Endothelial cell of umbilical vein (primary cell): ENCODE measurements at regions not wholly inside any gene's neighbourhood (a gene's known extent, or its start where the extent isn't known, plus 50 kb on each side); places are given as distances from the start of the nearest gene placed in this dataset.

Source experiments
- BruUV-seq: library from RNA; stranded (reverse); fragments of 400-500 nt; replicated peaks from 2 replicates; lab custom pipeline; 2021; lab: Mats Ljungman, UMichigan
- CTCF ChIA-PET: fragments of 300-600, 350-600 bp; sonication (Branson Sonifier 250); formaldehyde crosslinking; loops from one replicate; lab custom pipeline; 2021; ENCODE audit warnings: antibody characterized with exemption, inconsistent platforms; lab: Charles Lee
- POLR2A ChIA-PET: fragments of 300-600, 350-600 bp; sonication (Branson Sonifier 250); formaldehyde crosslinking; loops from one replicate; lab custom pipeline; 2021; ENCODE audit warnings: antibody characterized with exemption, inconsistent platforms; lab: Charles Lee
- DNase-seq: peaks from one replicate; pipeline ENCODE4 v3.0.0-alpha.2; 2011; ENCODE audit warnings: low read depth, low spot score
- FAIRE-seq: peaks from 2 replicates; lab custom pipeline; 2011; peaks lifted over from hg19 to GRCh38; lab: Jason Lieb, UNC
- H2AFZ ChIP-seq: 2 replicates; pipeline ENCODE4 v1.6.0; 2012; ENCODE audit warnings: low read depth, low read length, control low read depth, inconsistent platforms
- H3K27ac ChIP-seq: 2 replicates; pipeline ENCODE4 v1.5.1; 2011; ENCODE audit warnings: low read depth, mild to moderate bottlenecking, control low read depth, low read length, moderate library complexity; ENCODE audit not compliant: insufficient read depth
- H3K27me3 ChIP-seq, 2 experiments: 2 replicates each; pipeline versions ENCODE4 v1.6.0 to v1.6.1; 2011; ENCODE audit warnings: low read length in 2 of 2, mixed read lengths in 1 of 2; ENCODE audit not compliant: control insufficient read depth in 2 of 2, insufficient read depth in 2 of 2
- H3K36me3 ChIP-seq, 2 experiments: 2 replicates in 1 of 2; 3 replicates in 1 of 2; pipeline ENCODE4 v1.5.1; 2011; ENCODE audit warnings: low read length in 2 of 2, mild to moderate bottlenecking in 1 of 2, moderate library complexity in 1 of 2; ENCODE audit not compliant: control insufficient read depth in 2 of 2, insufficient read depth in 2 of 2; ENCODE audit errors: extremely low read depth in 1 of 2
- H3K4me1 ChIP-seq: 3 replicates; pipeline ENCODE4 v1.5.1; 2011; ENCODE audit warnings: mild to moderate bottlenecking, low read length; ENCODE audit not compliant: control insufficient read depth, insufficient read depth; ENCODE audit errors: extremely low read depth
- H3K4me2 ChIP-seq: 2 replicates; pipeline ENCODE4 v1.6.1; 2011; ENCODE audit warnings: low read length, control low read depth, mixed read lengths; ENCODE audit not compliant: insufficient read depth
- H3K4me3 ChIP-seq, 3 experiments: fragments of 200-600 bp in 1 of 3; sonication (generic), shearing (Covaris generic) in 1 of 3; replicated peaks in 1 of 3; 2 replicates each; pipeline ENCODE4 v1.5.1; 2011 to 2016; ENCODE audit warnings: control low read depth in 3 of 3, low read length in 3 of 3, mild to moderate bottlenecking in 2 of 3, inconsistent platforms in 1 of 3, low read depth in 1 of 3, moderate library complexity in 1 of 3; ENCODE audit not compliant: insufficient read depth in 1 of 3
- H3K79me2 ChIP-seq: 2 replicates; pipeline ENCODE4 v1.6.0; 2012; ENCODE audit warnings: low read length, inconsistent platforms; ENCODE audit not compliant: control insufficient read depth, insufficient read depth
- H3K9ac ChIP-seq: replicated peaks from 2 replicates; pipeline ENCODE3; 2011; ENCODE audit warnings: low read length, control low read depth; ENCODE audit not compliant: insufficient read depth; ENCODE audit errors: extremely low read depth
- H3K9me1 ChIP-seq: replicated peaks from 3 replicates; pipeline ENCODE4 v1.6.0; 2011; ENCODE audit warnings: mild to moderate bottlenecking, low read length; ENCODE audit not compliant: control insufficient read depth, insufficient read depth; ENCODE audit errors: extremely low read depth
- H3K9me3 ChIP-seq: replicated peaks from 2 replicates; pipeline ENCODE4 v1.5.1; 2012; ENCODE audit warnings: low read length, inconsistent platforms; ENCODE audit not compliant: control insufficient read depth, insufficient read depth
- H4K20me1 ChIP-seq: replicated peaks from 2 replicates; pipeline ENCODE3; 2011; ENCODE audit warnings: mild to moderate bottlenecking, low read length; ENCODE audit not compliant: control insufficient read depth, insufficient read depth; ENCODE audit errors: extremely low read depth
- EZH2 ChIP-seq: IDR thresholded peaks from 2 replicates; pipeline ENCODE4 v1.6.1; 2012; ENCODE audit warnings: borderline replicate concordance, low read depth, mild to moderate bottlenecking, moderate library complexity, low read length, inconsistent platforms; ENCODE audit not compliant: severe bottlenecking
- FOS ChIP-seq: IDR thresholded peaks from 2 replicates; pipeline ENCODE4 v1.6.1; 2011; ENCODE audit warnings: mild to moderate bottlenecking, low read length, moderate library complexity, borderline replicate concordance; ENCODE audit not compliant: insufficient read depth
- GATA2 ChIP-seq: IDR thresholded peaks from 2 replicates; pipeline ENCODE4 v1.7.0; 2011; ENCODE audit warnings: low read depth, mild to moderate bottlenecking, moderate library complexity, mixed read lengths, low read length; ENCODE audit not compliant: insufficient read length, insufficient read depth
- JUN ChIP-seq: IDR thresholded peaks from 2 replicates; pipeline ENCODE4 v1.6.1; 2011; ENCODE audit warnings: borderline replicate concordance, low read depth; ENCODE audit not compliant: insufficient read length, insufficient read depth
- MYC ChIP-seq: IDR thresholded peaks from one replicate; pipeline ENCODE4 v1.6.1; 2011; ENCODE audit warnings: mild to moderate bottlenecking, low read depth, low read length
- POLR2A ChIP-seq: IDR thresholded peaks from 2 replicates; pipeline ENCODE4 v1.6.1; 2012; ENCODE audit warnings: low read depth, mild to moderate bottlenecking, control low read depth, low read length
- POLR2AphosphoS5 ChIP-seq: IDR thresholded peaks from 2 replicates; pipeline ENCODE4 v1.6.1; 2012; ENCODE audit warnings: low read depth, mild to moderate bottlenecking, control low read depth, low read length, moderate library complexity; ENCODE audit not compliant: insufficient read depth
- dilution Hi-C: fragments of 300-500 bp; cut with MboI; formaldehyde crosslinking; loops from one replicate; pipeline ENCODE4 v1.15.0; 2019; ENCODE audit warnings: low sequenced_read_pairs; ENCODE audit not compliant: extremely low pct_ligation_motif_present
- intact Hi-C: fragments of 100-400 bp; cut with micrococcal nuclease; formaldehyde crosslinking; loops from one replicate; pipeline ENCODE4 v1.10.0; 2022
- TF ChIP-seq, protein P1 (sequence below), 2 donors: IDR thresholded peaks; 1 replicate in 1 of 2; 2 replicates in 1 of 2; pipeline ENCODE4 v1.5.1; 2011; ENCODE audit warnings: low read length in 2 of 2, mild to moderate bottlenecking in 2 of 2, moderate library complexity in 2 of 2, control low read depth in 1 of 2, inconsistent platforms in 1 of 2, low read depth in 1 of 2; ENCODE audit not compliant: insufficient read depth in 1 of 2; ENCODE audit errors: extremely low read depth in 1 of 2
- TF ChIP-seq, protein P2 (sequence below): IDR thresholded peaks from 2 replicates; pipeline ENCODE4 v1.6.1; 2011; ENCODE audit not compliant: insufficient read depth, insufficient read length

DNA sequence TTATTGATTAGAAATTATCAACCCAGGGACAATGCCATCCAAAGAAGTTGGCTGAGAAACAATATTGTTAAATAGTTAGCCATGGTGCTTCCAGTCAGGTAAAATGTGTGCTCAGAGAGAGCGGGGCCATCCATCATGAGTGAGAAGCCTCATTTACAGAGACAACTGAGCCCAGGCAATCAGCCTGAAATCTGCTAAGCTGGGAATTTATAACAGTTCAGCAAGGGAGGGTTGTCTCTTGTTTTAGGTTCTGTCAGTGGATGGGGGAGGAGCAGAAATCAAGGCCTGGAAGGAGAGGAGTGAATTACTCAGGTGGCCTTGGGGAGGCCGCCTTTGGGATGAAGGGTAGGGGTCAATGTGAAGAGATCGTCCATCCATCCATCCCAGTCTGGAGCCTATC lies 102.5 kb upstream of the ST8SIA3 start:
- CTCF ChIA-PET: no interaction called here
- no peak overlapping the region for H2AFZ ChIP-seq
- FAIRE-seq: no peak

More for the DNA sequence above, 102.5 kb upstream of the ST8SIA3 start:
- Histone ChIP-seq H3K27me3 (no peaks in the 10 kb centered on the region), H3K9me3 (no peaks in the 10 kb centered on the region), H3K36me3 (no peaks in the 10 kb centered on the region), H3K9me1 (no peaks in the 10 kb centered on the region), H3K4me2 (no peak overlapping the region), H3K4me1 (no peaks in the 10 kb centered on the region), H3K27ac (no peak overlapping the region), H3K9ac (no peak overlapping the region), H4K20me1 (no peaks in the 10 kb centered on the region), H3K79me2 (no peaks in the 10 kb centered on the region), H3K4me3 (no peak overlapping the region)
- no peak for DNase-seq
- no TSS peak for BruUV-seq
- POLR2A ChIA-PET: no interaction called here
- intact Hi-C loops: no loop called here
- dilution Hi-C loops: no loop called here
- no peak for TF ChIP-seq POLR2AphosphoS5
- TF ChIP-seq POLR2A: no peak
- TF ChIP-seq, protein P1, sequence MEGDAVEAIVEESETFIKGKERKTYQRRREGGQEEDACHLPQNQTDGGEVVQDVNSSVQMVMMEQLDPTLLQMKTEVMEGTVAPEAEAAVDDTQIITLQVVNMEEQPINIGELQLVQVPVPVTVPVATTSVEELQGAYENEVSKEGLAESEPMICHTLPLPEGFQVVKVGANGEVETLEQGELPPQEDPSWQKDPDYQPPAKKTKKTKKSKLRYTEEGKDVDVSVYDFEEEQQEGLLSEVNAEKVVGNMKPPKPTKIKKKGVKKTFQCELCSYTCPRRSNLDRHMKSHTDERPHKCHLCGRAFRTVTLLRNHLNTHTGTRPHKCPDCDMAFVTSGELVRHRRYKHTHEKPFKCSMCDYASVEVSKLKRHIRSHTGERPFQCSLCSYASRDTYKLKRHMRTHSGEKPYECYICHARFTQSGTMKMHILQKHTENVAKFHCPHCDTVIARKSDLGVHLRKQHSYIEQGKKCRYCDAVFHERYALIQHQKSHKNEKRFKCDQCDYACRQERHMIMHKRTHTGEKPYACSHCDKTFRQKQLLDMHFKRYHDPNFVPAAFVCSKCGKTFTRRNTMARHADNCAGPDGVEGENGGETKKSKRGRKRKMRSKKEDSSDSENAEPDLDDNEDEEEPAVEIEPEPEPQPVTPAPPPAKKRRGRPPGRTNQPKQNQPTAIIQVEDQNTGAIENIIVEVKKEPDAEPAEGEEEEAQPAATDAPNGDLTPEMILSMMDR (IDR thresholded peaks at IDR 0.05; ENCODE audit: extremely low read depth in 1 of 2, insufficient read depth in 1 of 2, low read depth in 1 of 2, low read length in 2 of 2): no peak
- TF ChIP-seq FOS: no peak
- TF ChIP-seq GATA2: no peak
- TF ChIP-seq, protein P2, sequence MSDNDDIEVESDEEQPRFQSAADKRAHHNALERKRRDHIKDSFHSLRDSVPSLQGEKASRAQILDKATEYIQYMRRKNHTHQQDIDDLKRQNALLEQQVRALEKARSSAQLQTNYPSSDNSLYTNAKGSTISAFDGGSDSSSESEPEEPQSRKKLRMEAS: no peak
- TF ChIP-seq EZH2: no peak
- TF ChIP-seq JUN: no peak
- no peak for TF ChIP-seq MYC
